ENCODE measurements at regions not wholly inside any gene's neighbourhood (a gene's known extent, or its start where the extent isn't known, plus 50 kb on each side); places are given as distances from the start of the nearest gene placed in this dataset.

DNA sequence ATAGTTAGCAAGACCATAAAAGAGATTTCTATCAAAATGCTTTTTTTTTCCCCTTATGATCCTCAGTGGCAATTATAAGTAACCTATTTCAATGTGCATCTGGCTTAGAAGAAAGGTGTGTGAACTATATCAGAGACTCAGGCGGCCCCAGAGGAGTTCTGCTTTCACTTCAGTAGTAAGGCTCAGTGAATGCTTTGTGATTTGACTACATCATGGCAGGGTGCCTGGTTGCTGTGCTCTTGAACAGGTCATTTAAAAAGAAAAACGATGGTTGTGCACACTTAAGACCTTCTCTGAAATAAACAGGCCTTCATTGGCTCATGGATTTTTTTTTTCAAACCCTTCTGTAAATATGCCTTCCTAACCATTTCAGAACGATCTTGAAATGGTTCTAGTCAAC, 400.4 kb upstream of the RARB start:
- TF ChIP-seq CTCF (optimal IDR thresholded peaks at IDR 0.05 in 1 of 3, IDR thresholded peaks at IDR 0.05 in 1 of 3, conservative IDR thresholded peaks at IDR 0.05 in 1 of 3; ENCODE audit: extremely low read depth in 1 of 3, insufficient read depth in 2 of 3, low read length in 3 of 3), result no peak
- no peak for TF ChIP-seq EZH2 (IDR thresholded peaks at IDR 0.05; ENCODE audit: low read length)
